ENCODE measurements at regions not wholly inside any gene's neighbourhood (a gene's known extent, or its start where the extent isn't known, plus 50 kb on each side); places are given as distances from the start of the nearest gene placed in this dataset.

DNA sequence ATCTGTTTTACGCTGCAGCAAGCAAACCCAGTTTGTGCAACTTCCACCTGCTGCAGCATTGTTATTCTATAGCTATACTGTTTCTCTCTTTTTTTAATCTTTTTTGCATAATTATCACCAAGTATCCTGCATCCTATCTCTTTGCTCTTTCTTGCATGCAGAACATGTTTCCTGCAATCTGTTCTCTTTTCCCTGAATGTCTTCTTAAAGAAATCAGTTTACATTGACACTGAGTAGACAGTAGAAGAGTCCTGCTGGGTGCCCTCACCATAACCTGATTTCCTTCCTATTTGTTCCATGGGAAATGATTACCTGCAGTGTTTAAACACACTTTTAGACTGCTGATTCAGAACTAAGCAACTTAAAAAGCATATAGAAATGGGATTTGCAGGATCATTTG lies 964.7 kb downstream of the PCDH19 start:
- ATAC-seq, result no peak
- no peaks in the 10 kb centered on the region for H3K36me3 ChIP-seq (ENCODE audit: control insufficient read depth in 1 of 2, insufficient read depth in 2 of 2, low read length in 2 of 2)
- RAD21 ChIA-PET (ENCODE audit: low non-redundant PET in 1 of 2, low total read pairs in 2 of 2, uncharacterized antibody in 2 of 2, unreplicated experiment in 2 of 2), result no interaction called here

More for the DNA sequence above, 964.7 kb downstream of the PCDH19 start:
- H3K4me1 ChIP-seq (ENCODE audit: control insufficient read depth in 1 of 2, insufficient read depth in 2 of 2, low read length in 2 of 2), result no peaks in the 10 kb centered on the region
- ChIA-PET POLR2A (no interaction called here), CTCF (no interaction called here)
- H3K79me2 ChIP-seq (ENCODE audit: insufficient read depth, low read length), result no peaks in the 10 kb centered on the region
- H3K4me3 ChIP-seq (replicated peaks in 1 of 2; ENCODE audit: low read depth in 1 of 2, low read length in 2 of 2), result no peak overlapping the region
- no peak overlapping the region for H3K27ac ChIP-seq (ENCODE audit: low read depth, low read length)
- no peak overlapping the region for H3K4me2 ChIP-seq (ENCODE audit: low read length)
- no TSS peak for BruUV-seq (replicated peaks)
- no peaks in the 10 kb centered on the region for H3K9me2 ChIP-seq (ENCODE audit: insufficient read depth)
- H3K9me3 ChIP-seq (ENCODE audit: control insufficient read depth in 1 of 2, insufficient read depth in 1 of 2, low read depth in 1 of 2, low read length in 2 of 2), result no peaks in the 10 kb centered on the region
- intact Hi-C loops (cut with micrococcal nuclease), result no loop called here
- no peaks in the 10 kb centered on the region for H3K27me3 ChIP-seq (ENCODE audit: insufficient read depth, low read length)
- no peak overlapping the region for H2AFZ ChIP-seq (ENCODE audit: low read depth, low read length, poor library complexity, severe bottlenecking)
- DNase-seq (ENCODE audit: low read depth, low spot score), result no peak
- no peak overlapping the region for H3K9ac ChIP-seq (ENCODE audit: low read length)
- H4K20me1 ChIP-seq (ENCODE audit: insufficient read depth), result no peaks in the 10 kb centered on the region
- TF ChIP-seq ZNF274 (IDR thresholded peaks at IDR 0.05; ENCODE audit: low read depth, low read length), result no peak
- TF ChIP-seq ELF1 (IDR thresholded peaks at IDR 0.05; ENCODE audit: borderline replicate concordance, low read depth), result no peak
- TF ChIP-seq CEBPB (IDR thresholded peaks at IDR 0.05; ENCODE audit: low read depth), result no peak
- TF ChIP-seq JUND (IDR thresholded peaks at IDR 0.05), result no peak
- no peak for TF ChIP-seq FOSL1 (IDR thresholded peaks at IDR 0.05; ENCODE audit: low read depth)
- TF ChIP-seq POLR2A (IDR thresholded peaks at IDR 0.05; ENCODE audit: borderline replicate concordance, extremely low read depth, insufficient read depth, insufficient read length), result no peak
- TF ChIP-seq CBX3 (IDR thresholded peaks at IDR 0.05; ENCODE audit: low read depth), result no peak
- no peak for TF ChIP-seq TCF7L2 (IDR thresholded peaks at IDR 0.05; ENCODE audit: borderline replicate concordance, extremely low read depth, insufficient read depth, insufficient read length)
- TF ChIP-seq, protein P1, sequence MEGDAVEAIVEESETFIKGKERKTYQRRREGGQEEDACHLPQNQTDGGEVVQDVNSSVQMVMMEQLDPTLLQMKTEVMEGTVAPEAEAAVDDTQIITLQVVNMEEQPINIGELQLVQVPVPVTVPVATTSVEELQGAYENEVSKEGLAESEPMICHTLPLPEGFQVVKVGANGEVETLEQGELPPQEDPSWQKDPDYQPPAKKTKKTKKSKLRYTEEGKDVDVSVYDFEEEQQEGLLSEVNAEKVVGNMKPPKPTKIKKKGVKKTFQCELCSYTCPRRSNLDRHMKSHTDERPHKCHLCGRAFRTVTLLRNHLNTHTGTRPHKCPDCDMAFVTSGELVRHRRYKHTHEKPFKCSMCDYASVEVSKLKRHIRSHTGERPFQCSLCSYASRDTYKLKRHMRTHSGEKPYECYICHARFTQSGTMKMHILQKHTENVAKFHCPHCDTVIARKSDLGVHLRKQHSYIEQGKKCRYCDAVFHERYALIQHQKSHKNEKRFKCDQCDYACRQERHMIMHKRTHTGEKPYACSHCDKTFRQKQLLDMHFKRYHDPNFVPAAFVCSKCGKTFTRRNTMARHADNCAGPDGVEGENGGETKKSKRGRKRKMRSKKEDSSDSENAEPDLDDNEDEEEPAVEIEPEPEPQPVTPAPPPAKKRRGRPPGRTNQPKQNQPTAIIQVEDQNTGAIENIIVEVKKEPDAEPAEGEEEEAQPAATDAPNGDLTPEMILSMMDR (IDR thresholded peaks at IDR 0.05 in 2 of 3, conservative IDR thresholded peaks at IDR 0.05 in 1 of 3; ENCODE audit: borderline replicate concordance in 1 of 3, insufficient read depth in 1 of 3, low read depth in 2 of 3, low read length in 2 of 3), result no peak
- TF ChIP-seq SIN3A (IDR thresholded peaks at IDR 0.05; ENCODE audit: low read depth), result no peak
- no peak for TF ChIP-seq POLR2AphosphoS5 (IDR thresholded peaks at IDR 0.05; ENCODE audit: low read depth, low read length)
- TF ChIP-seq SRF (IDR thresholded peaks at IDR 0.05; ENCODE audit: low read depth), result no peak
- TF ChIP-seq, protein P2, sequence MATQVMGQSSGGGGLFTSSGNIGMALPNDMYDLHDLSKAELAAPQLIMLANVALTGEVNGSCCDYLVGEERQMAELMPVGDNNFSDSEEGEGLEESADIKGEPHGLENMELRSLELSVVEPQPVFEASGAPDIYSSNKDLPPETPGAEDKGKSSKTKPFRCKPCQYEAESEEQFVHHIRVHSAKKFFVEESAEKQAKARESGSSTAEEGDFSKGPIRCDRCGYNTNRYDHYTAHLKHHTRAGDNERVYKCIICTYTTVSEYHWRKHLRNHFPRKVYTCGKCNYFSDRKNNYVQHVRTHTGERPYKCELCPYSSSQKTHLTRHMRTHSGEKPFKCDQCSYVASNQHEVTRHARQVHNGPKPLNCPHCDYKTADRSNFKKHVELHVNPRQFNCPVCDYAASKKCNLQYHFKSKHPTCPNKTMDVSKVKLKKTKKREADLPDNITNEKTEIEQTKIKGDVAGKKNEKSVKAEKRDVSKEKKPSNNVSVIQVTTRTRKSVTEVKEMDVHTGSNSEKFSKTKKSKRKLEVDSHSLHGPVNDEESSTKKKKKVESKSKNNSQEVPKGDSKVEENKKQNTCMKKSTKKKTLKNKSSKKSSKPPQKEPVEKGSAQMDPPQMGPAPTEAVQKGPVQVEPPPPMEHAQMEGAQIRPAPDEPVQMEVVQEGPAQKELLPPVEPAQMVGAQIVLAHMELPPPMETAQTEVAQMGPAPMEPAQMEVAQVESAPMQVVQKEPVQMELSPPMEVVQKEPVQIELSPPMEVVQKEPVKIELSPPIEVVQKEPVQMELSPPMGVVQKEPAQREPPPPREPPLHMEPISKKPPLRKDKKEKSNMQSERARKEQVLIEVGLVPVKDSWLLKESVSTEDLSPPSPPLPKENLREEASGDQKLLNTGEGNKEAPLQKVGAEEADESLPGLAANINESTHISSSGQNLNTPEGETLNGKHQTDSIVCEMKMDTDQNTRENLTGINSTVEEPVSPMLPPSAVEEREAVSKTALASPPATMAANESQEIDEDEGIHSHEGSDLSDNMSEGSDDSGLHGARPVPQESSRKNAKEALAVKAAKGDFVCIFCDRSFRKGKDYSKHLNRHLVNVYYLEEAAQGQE (IDR thresholded peaks at IDR 0.05; ENCODE audit: low read depth), result no peak
- TF ChIP-seq SP1 (IDR thresholded peaks at IDR 0.05; ENCODE audit: low read depth), result no peak
- no peak for TF ChIP-seq RAD21 (IDR thresholded peaks at IDR 0.05; ENCODE audit: low read depth)
- no peak for TF ChIP-seq ZFX (IDR thresholded peaks at IDR 0.05)
